ENCODE measurements at regions not wholly inside any gene's neighbourhood (a gene's known extent, or its start where the extent isn't known, plus 50 kb on each side); places are given as distances from the start of the nearest gene placed in this dataset.

DNA sequence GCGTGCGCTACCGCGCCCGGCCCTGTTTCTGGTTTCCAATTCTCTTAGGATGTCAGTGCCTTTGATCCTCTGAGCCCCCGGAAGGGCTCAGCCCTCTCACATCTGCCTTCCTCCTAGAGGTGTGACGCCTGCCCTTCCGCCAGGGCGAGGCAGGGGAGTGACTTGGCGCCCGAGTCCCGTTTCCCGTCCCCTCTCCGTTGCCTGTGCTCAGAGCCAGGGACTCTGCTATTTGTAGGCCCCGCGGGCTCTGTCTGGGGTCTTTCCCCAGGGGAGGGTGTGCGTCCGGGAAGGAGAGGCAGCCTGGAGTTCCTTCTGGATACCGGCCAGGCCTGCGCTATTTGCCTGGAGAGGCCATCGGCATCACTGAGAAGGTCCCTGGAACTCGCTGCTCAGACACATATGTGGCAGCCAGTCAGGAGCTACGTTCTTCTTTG lies 103.7 kb upstream of the TAF1B start:
- no peak for DNase-seq

DNA sequence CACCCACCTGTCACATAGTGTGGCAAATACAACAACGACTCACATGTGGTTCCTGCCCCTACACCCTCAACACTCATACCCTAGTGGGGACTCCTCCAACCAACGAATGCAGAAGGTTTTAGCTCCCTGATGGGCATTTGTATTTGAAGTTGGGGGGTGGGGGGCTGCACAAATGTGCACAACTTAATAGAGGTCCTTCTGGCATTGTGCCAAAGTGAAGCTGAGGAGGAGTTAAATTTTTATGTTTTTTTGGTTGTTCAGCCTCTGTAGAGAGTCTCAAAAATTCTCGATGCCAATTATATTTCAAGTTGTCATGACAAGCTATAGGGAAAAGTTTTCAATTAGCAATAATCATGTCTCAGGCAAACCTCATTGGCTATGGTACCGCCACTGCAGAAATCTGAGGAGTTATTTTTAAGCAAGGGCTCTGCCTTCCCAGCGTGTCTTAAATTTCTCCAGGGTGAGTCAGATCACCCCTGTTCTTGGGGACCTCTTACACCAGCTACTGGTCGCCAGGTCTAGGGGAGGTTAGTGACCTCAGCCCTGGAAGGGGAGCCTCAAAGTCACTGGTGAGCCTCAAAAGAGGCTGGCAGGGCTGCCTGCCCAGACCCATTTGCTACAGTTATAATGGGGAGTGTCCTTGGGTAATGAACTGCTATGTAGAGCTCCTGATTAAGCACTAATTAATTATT lies 102.7 kb upstream of the TAF1B start:
- DNase-seq: no peak

DNA sequence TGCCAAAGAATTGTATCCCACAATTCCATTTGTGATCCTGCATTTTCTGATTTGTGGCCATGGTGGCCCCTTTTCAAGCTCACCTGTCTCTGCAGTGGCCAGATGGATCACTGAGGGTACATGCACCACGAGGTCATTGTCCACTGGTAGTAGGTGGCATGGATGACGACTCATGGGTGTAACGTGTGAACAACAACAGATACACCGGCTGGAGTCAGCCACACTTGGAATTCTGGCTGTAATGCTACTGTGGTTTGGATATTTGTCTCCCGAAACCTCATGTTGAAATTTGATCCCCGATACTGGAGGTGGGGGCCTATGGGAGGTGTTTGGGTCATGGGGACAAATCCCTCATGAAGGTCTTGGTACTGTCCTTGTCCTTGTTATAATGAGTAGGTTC lies 102.2 kb upstream of the TAF1B start:
- no peak for DNase-seq

DNA sequence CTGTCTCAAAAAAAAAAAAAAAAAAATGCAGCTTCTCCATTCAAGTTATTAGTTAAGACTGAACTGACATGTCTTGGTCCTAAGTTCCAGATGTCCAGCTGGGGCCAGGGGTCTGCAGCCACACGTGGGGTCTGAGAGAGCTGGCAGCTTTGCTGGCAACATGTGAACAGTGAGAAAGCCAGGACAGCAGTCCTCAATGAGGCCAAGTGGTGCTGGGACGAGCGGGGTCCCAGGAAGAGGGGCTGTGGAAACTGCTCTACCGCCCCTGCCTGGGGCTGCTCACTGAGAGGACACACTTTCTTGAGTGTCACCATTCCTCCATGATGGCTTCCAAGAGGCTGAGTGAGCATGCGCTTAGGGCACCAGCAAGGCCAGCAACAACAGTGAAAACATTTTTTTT lies 100.7 kb upstream of the TAF1B start:
- no peak for DNase-seq

DNA sequence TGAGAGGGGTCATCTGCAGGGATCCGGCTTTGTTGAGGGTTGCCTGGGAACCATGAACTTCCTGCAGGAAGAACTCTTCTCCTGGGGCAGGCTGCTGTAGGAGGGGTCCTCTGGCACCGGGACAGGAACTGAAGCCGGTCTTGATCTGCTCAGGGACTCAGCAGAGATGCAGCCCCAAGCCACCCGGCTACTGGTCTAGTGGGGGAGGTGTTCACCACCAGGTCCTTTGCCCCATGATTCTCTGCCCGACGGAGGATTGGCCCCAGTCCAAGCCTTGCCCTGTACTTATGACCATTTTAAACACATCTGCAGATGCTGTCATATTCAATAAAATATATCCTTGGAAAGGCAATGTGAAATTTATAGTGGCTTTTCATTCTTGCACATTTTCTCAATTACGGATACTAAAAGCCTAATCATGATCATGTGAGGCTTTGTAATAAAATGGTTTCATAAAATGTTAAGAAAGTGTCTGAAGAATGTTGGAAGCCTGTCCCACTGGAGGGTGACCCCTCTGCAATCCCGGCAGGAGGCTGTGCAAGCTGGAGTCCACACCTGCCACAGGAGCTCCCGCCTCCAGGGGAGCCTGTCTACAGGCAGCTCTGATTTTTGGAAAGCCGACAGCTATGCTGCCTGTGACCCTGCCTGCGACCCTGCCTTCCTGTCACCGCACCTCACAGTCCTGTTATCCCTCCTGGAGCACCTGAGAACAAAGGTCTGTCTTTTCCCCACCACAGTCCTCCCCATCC lies 98.8 kb upstream of the TAF1B start:
- no peak for DNase-seq

DNA sequence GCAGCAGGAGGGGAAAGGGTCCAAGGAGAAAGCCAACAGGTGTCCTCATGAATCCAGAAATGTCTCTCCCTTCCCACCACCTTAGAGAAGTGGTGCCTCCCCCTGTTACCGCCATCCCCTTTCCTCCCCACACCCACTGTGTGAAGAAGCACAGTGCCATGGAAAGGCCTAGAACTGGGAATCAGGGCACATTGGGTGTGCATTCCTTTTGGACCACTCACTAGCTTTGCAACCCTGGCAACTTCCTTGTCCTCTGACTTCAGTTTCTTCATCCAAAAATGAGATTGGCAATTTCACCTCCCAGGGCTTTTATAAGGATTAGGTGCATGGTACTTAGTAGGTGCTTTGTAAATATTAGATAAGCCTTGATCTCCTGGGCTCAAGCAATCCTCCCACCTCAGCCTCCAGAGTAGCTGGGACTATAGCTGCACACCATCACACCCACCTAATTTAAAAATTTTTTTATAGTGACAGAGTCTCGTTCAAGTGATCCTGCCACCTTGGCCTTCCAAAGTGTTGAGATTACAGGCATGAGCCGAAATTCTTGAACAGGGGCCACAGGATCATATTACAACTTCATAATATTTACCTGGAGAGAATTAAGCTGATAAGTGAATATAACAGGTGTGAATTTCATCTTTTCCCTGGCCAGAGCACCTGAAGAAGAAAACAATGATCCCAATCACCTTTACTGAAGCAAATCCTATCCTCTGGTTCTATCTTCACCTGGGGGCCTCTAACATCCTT lies 97.9 kb upstream of the TAF1B start:
- DNase-seq: no peak

DNA sequence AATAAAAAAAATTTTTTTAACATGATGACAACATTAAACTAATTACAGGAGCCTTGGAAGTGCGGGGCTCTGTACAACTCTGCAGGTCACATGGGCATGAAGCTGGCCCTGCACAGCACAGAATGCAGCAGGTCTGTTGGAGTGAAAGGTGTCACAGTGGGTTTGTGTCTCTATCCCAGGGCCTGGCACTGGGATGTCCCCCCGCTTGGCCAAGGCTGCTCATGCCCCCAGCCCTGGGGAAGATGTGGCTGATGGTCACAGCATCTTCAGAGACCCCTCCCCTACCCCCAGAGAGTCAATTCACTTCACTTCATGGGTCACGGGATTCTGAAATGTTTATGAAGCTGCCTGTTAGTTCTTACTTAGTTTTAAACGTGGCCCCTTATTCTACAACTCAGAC lies 95.9 kb upstream of the TAF1B start:
- DNase-seq: no peak

DNA sequence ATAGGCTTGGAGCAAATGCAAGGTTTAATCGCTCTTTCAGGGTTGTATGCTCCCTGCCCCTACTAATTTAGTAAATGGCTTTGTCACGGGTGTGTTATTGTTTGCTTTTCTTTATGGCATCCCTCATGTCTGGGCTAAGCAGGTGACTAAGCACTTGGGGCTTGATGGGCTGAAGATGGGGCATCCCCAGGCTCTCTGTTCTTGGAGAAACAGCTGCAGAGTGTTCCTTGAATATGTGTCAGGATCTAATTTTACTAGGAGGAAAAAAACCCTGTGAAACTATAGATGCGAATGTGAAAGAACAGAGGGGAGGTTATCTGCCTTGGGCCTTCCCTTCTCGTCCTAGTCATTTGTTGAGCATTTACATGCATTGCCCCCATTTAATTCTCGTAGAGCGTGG lies 94.7 kb upstream of the TAF1B start:
- no peak for DNase-seq

DNA sequence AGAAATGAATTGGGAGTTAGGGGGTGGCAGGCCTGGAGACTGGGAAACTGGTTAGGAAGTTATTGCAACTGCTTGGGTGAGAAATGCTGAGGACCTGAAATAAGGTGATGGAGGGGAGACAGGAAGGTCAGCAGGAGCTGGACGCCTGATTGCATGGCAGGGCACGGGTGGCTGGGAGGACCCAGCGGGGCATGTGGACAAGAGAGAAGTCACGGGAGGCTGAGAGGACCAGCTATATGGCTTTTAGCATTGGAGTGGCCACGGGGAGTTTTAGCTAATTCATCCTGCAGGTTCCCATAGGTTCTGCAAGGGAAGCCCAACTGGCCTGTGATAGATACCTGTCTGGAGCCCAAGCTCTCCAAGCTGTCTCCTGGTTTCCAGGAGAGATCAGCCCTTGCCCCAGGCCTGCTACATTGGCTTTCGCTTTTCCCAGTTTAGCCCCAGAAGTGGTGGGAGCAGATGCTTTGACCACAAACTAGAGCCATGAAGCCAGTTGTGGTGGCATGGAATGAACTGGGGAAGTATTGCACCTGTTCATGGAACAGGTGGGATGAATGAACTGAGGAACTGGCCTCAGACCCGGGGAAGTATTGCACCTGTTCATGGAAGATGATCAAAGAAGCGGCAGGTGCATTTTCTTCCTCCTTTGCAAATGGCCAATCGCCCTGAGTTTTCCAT lies 93.6 kb upstream of the TAF1B start:
- no peak for DNase-seq

DNA sequence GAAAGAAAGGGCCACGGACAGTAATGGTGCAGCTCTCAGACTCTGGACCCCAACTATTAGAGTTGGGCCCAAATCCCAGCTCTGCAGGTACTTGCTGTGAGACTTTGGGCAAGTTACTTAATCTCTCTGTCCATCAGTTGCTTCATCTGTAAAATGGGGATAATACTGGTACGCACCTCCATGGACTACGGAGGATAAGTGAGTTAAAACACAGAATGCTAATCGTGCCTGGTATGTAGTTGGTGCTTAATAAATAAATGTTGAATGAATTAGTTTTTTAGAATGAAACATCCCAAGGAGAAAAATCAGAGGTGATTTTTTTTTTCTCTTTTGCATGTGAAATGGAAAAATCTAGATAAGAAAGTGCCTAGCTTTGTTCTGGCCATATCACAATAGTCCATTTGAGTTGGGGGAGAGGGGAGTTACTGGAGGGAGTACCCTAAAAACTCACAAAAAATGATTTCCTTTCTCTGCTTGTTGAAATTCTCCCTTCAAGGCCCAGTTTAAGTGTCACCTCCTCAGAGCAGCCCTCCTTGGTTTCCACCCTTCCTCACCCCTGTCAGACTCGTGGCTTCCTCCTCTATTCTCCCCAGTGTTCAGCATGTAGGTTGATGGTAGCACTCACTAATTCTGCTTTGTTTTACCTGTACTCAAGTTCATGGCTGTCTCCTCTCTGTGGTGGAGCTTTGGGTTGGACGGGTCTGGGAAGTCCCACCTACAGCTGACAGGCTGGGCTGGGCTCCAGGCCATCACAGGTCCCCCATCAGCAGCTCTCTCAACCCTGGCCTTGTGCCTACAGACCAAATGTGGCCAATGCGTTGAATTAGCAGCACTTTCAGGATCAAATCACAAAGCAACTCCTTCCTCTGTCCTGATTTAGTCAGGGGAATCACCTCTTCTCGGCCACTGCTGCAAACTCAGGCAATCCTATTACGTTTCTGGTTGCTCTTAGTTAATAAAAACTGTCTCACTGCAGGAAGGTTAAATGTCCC lies 92.8 kb upstream of the TAF1B start:
- DNase-seq: no peak

DNA sequence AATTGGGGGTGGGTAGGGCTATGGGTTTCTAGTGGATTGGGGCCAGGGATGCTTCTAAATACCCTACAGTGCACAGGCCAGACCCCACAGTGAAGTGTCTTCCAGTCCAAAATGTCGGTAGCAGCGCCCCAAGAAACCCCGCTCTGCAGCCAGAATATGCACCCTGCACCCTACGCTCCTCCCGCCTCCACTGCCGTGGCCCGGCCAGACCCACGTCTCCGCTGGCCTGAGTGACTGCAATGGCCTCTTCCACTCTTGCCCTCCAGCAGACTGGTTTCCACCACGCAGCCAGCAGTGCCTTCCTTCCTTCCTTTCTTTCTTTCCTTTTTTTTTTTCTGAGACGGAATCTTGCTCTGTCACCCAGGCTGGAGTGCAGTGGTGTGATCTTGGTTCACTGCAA lies 91.4 kb upstream of the TAF1B start:
- no peak for DNase-seq

DNA sequence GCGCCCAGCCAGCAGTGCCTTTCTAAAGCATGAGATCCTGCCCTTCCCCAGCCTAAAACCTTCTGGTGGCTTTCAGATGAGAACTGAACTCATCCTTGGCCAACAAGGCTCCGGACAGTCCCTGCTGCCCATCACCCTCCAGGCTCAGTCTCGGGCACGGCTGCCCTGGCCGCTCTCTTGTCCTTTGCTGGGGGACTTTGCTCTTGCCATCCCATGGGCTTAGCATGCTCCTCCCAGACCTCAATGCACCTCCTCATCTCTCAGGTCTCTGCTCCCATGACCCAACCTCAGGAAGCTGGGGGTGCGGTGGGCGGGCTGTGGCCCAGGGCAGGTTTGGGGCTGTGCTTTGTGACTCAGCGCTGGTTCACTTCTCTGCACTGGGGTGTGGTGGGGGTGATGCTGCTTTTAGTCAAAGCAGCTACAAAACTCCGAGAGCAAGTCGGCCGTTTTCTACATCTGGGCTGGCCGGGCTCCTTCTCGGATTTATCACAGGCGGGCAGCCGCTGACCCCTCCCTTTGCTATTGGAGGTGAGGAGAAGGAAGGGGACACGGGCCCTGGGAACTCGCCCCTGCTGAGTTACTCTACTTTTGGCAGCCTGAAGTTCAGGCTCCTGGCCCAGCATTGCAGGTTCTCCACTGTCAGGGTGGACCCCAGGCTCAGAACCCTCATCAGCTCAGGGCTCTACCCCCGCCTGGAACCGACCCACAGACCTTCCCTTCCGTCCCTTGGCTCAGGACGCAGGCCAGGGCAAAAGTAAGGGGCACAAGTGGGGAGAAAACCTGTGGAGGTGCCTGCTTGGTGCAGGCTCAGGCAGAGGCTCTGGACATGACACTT lies 90.6 kb upstream of the TAF1B start:
- no peak for DNase-seq

DNA sequence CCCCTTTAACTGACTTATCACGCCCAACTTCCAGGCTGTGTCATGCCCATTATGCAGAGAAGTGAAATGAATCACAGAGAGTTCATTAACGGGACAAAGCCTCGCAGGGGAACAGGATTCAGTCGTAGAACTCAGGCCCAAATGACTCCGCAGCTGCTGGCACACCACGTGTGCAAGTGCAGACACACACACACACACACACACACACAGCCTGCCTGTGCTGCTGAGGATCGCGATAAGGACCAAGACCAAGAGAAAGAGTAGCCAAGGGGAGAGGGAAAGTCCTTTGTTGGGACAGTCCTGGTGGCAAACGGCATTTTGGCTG lies 90.0 kb upstream of the TAF1B start:
- DNase-seq: no peak

DNA sequence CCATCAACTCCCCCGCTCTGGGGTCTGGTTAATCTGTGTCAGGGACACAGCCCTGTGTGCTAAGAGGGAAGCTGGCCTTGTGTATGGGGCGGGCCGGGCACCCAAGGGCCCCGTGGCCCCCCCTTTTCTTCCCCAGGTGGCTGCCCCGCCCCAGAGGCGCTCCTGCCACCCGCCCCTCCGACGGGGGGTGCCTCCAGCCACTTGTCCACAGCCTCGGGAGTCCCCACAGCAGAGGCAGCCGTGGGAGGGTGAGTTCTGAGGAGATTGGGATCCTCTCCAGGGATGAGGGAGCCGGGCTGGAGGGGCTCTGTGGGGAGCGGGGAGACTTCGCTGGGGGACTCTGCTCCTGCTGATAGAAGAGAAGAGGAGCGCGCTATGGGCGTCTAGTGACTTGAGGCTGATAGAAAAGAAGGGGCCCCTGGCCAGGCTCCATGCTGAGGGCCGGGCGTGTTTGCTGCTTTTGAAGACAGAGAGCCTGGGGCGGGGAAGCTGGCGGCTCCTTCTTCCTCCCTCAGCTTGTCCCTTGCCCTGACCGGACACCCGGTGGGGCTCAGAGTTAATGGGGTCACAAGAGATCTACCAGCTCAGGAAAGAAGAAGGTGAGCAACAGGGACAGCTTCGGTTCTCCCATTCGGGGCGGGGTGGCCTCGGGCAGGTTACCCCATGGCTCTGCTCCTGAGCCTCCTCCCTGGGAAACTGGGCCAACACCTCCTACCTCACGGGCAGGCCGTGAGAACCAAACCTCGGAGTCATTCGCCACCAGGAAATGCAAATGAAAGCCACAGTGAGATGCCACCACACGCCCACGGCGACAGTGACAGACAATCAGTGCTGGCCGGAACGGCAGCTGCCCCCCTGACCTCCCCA lies 89.4 kb upstream of the TAF1B start:
- no peak for DNase-seq

DNA sequence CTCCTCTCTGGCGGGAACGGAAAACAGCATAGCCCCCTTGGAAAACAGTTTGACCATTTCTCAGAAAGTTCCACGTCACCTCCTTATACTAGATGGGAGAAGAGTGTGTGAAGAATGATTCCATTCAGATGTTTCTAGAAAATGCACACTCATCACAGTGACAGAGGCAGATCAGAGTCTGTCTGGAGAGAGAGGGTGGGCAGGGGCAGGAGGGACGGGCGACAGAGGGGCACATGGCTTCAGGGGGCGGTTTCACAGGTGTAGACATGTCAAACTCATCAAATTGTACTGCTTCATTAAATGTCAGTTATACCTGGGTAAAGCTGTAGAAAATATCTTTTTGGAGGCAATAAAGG lies 88.8 kb upstream of the TAF1B start:
- DNase-seq: no peak

DNA sequence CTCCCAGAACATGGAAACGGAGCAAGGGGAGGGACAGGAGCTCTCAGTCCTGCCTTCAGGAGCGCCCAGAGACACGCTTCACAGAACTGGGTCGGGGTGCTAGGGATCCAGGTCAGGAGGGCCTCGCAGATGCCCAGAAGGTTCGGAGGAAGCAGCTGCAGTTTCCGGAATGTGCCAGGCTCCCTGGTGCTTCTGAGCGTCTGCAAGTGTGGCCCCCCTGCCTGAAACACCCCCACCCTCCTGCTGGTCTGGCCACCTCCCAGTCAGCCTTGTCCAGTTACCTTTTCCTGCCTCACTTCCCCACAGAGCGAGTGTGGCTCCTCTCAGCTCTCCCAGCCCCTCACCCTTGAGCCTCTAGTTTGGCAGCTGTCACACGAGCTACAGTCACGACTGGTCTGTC lies 88.3 kb upstream of the TAF1B start:
- no peak for DNase-seq

DNA sequence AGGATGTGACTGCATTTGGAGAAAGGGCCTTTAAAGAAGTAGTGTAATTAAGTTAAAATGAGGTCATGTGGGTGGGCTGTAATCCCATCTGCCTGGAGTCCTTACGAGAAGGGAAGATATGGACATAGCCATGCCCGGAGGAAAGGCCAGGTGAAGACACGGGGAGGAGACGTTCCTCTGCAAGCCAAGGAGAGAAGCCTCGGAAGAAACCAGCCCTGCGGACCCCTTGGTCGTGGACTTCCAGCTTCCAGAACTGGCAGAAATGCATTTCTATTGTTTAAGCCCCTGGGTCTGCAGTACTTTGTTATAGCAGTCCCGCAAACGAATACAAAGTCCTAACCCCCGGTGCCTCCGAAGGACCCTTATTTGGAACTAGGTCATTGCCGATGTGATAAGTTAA lies 87.6 kb upstream of the TAF1B start:
- DNase-seq: no peak

DNA sequence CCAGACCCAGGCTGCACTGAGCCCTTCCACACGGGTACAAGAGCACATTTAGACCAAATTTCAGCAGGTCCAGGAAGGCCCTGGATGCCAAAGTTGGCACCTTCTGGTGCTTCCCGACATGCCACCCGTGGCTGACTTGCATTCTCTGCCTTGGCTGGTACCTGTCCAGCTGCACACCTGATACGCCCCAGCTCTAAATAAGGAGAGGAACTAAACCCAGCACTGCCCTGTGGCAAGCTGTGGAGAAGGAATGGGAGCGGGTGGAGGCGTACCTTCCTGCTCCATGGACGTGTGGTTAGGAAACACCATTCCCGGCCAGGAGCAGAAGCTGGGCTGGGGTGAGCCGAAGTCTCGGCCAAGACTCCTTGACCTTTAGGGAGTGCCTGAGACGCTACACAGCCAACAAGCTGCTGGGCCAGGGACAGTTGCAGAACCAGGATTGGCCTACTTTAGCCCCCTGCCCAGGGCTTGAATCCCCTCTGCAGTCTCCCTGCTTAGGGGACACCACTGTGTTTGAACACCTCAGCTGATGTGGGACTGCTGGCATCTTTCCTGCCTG lies 86.5 kb upstream of the TAF1B start:
- no peak for DNase-seq

DNA sequence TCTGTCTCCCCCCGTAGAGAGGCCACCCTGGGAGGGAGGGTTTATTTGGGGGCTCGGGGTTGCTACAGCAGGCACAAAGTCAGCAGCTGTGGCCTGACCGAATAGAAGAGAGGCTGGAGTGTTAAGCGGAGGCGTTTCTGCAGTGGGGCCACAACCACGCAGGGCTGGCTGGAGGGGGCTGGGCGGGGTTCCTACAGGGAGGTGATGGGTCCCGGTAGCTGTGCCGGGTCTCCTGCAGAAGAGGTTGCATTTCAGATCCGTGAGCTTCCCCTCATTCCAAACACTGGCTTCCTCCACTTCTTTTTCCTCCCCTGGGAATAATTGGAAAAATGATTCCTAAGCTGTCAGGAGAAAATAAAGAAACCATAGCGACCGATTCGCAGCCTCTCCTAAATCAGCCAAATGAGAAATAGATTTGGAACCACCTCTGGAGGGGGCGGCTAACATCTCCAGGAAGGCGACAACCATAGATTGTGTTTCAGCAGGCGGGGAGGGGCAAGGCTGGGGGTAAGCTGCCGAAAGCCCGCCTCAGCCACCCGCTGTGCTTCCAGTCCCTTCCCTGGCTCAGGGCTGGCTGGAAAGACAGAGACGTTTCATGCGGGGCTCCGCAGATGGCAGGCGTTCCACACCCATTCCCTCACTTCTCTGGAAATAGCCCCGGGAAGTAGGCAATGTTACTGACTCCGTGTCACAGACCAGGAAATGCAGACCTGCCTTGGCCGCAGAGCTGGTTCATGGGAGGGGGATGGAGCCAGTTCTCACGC lies 85.6 kb upstream of the TAF1B start:
- DNase-seq: peak; percentile 33

Data from NCI-H510A treated with DMSO at 0.1 percent for 48 hours (cell line).